Kidney (tissue), 13 donors: ENCODE measurements at regions not wholly inside any gene's neighbourhood (a gene's known extent, or its start where the extent isn't known, plus 50 kb on each side); places are given as distances from the start of the nearest gene placed in this dataset.

Source experiments
- DNase-seq, 5 donors: peaks; one replicate each; pipeline ENCODE4 v3.0.0-alpha.2; 2013 to 2020
- FAIRE-seq: peaks from 2 replicates; lab custom pipeline; 2012; peaks lifted over from hg19 to GRCh38; lab: Jason Lieb, UNC
- H3K27ac ChIP-seq, 2 donors: one replicate each; pipeline ENCODE4 v1.7.0; 2013; ENCODE audit warnings: low read depth in 2 of 2, low read length in 2 of 2, inconsistent platforms in 1 of 2
- H3K27me3 ChIP-seq: one replicate; pipeline ENCODE4 v1.7.1; 2013; ENCODE audit warnings: low read length, inconsistent platforms; ENCODE audit not compliant: control insufficient read depth, insufficient read depth
- H3K36me3 ChIP-seq, 3 donors: one replicate each; pipeline versions ENCODE4 v1.7.0 to v1.7.1; 2013; ENCODE audit warnings: low read length in 3 of 3, control low read depth in 1 of 3, inconsistent platforms in 1 of 3; ENCODE audit not compliant: insufficient read depth in 3 of 3, control insufficient read depth in 2 of 3
- H3K4me1 ChIP-seq, 3 donors: one replicate each; pipeline versions ENCODE4 v1.7.0 to v1.7.1; 2013; ENCODE audit warnings: low read length in 3 of 3, inconsistent platforms in 1 of 3, low read depth in 1 of 3; ENCODE audit not compliant: control insufficient read depth in 2 of 3, insufficient read depth in 2 of 3
- H3K4me3 ChIP-seq, 3 donors: one replicate each; pipeline versions ENCODE4 v1.7.0 to v1.8.1; 2013; ENCODE audit warnings: low read length in 3 of 3, control low read depth in 1 of 3, inconsistent platforms in 1 of 3
- H3K9ac ChIP-seq, 3 donors: one replicate each; pipeline versions ENCODE4 v1.7.0 to v1.7.1; 2013; ENCODE audit warnings: low read length in 3 of 3, control low read depth in 1 of 3, inconsistent platforms in 1 of 3
- H3K9me3 ChIP-seq, 3 donors: one replicate each; pipeline versions ENCODE4 v1.7.0 to v1.7.1; 2013; ENCODE audit warnings: low read length in 3 of 3, control low read depth in 1 of 3, inconsistent platforms in 1 of 3; ENCODE audit not compliant: control insufficient read depth in 2 of 3, insufficient read depth in 1 of 3
- CTCF ChIP-seq: IDR thresholded peaks from 3 replicates; pipeline ENCODE4 v1.5.1; 2012; ENCODE audit warnings: mild to moderate bottlenecking, moderate library complexity, borderline replicate concordance; ENCODE audit not compliant: insufficient read depth; ENCODE audit errors: extremely low read depth
- intact Hi-C: fragments of 100-400 bp; cut with DNase I; formaldehyde crosslinking; loops from one replicate; pipeline ENCODE4 v1.11.1; 2022
- donor health status: control.
- donor health status: control.
- donor health status: control.
- donor health status: control.
- donor health status: control.
- donor health status: DM: yes; HTN: yes; CAD: no.
- donor health status: Normal renal cell carcinoma (clear cell type).

- no peaks in the 10 kb centered on the region for H3K36me3 ChIP-seq
- no peaks in the 10 kb centered on the region for H3K4me1 ChIP-seq
- DNase-seq (no peak), FAIRE-seq (no peak)
- no peak overlapping the region for H3K9ac ChIP-seq
- TF ChIP-seq CTCF: no peak
- no peaks in the 10 kb centered on the region for H3K27me3 ChIP-seq
- no peaks in the 10 kb centered on the region for H3K9me3 ChIP-seq
- no peak overlapping the region for H3K27ac ChIP-seq
- intact Hi-C loops: no loop called here
- no peak overlapping the region for H3K4me3 ChIP-seq
These were observed 252.7 kb downstream of the PMP22 start for GRCh38 chr17:15012351-15012980.

GRCh38 chr17:15009087-15009486 lies 256.0 kb downstream of the PMP22 start:
- H3K9ac ChIP-seq: no peak overlapping the region
- H3K9me3 ChIP-seq: no peaks in the 10 kb centered on the region
- H3K4me3 ChIP-seq: no peak overlapping the region
- no peak for FAIRE-seq
- H3K27ac ChIP-seq: no peak overlapping the region
- no peaks in the 10 kb centered on the region for H3K27me3 ChIP-seq
- H3K4me1 ChIP-seq: no peaks in the 10 kb centered on the region
- intact Hi-C loops: no loop called here
- no peak for TF ChIP-seq CTCF
- H3K36me3 ChIP-seq: no peaks in the 10 kb centered on the region
- no peak for DNase-seq

- H3K27ac ChIP-seq: no peak overlapping the region
- H3K9me3 ChIP-seq: no peaks in the 10 kb centered on the region
- TF ChIP-seq CTCF: no peak
- H3K4me1 ChIP-seq: no peaks in the 10 kb centered on the region
- intact Hi-C loops: no loop called here
- no peaks in the 10 kb centered on the region for H3K27me3 ChIP-seq
- no peak overlapping the region for H3K4me3 ChIP-seq
- peak in 1 of 5 donors; percentile 2 for DNase-seq
- H3K9ac ChIP-seq: no peak overlapping the region
- H3K36me3 ChIP-seq: no peaks in the 10 kb centered on the region
- FAIRE-seq: no peak
These were observed 258.0 kb downstream of the PMP22 start for GRCh38 chr17:15007147-15007553.
